Endothelial cell of umbilical vein (primary cell): ENCODE measurements at regions not wholly inside any gene's neighbourhood (a gene's known extent, or its start where the extent isn't known, plus 50 kb on each side); places are given as distances from the start of the nearest gene placed in this dataset.

Source experiments
- BruUV-seq: library from RNA; stranded (reverse); fragments of 400-500 nt; replicated peaks from 2 replicates; lab custom pipeline; 2021; lab: Mats Ljungman, UMichigan
- CTCF ChIA-PET: fragments of 300-600, 350-600 bp; sonication (Branson Sonifier 250); formaldehyde crosslinking; loops from one replicate; lab custom pipeline; 2021; ENCODE audit warnings: antibody characterized with exemption, inconsistent platforms; lab: Charles Lee
- POLR2A ChIA-PET: fragments of 300-600, 350-600 bp; sonication (Branson Sonifier 250); formaldehyde crosslinking; loops from one replicate; lab custom pipeline; 2021; ENCODE audit warnings: antibody characterized with exemption, inconsistent platforms; lab: Charles Lee
- DNase-seq: peaks from one replicate; pipeline ENCODE4 v3.0.0-alpha.2; 2011; ENCODE audit warnings: low read depth, low spot score
- FAIRE-seq: peaks from 2 replicates; lab custom pipeline; 2011; peaks lifted over from hg19 to GRCh38; lab: Jason Lieb, UNC
- H2AFZ ChIP-seq: 2 replicates; pipeline ENCODE4 v1.6.0; 2012; ENCODE audit warnings: low read depth, low read length, control low read depth, inconsistent platforms
- H3K27ac ChIP-seq: 2 replicates; pipeline ENCODE4 v1.5.1; 2011; ENCODE audit warnings: low read depth, mild to moderate bottlenecking, control low read depth, low read length, moderate library complexity; ENCODE audit not compliant: insufficient read depth
- H3K27me3 ChIP-seq, 2 experiments: 2 replicates each; pipeline versions ENCODE4 v1.6.0 to v1.6.1; 2011; ENCODE audit warnings: low read length in 2 of 2, mixed read lengths in 1 of 2; ENCODE audit not compliant: control insufficient read depth in 2 of 2, insufficient read depth in 2 of 2
- H3K36me3 ChIP-seq, 2 experiments: 2 replicates in 1 of 2; 3 replicates in 1 of 2; pipeline ENCODE4 v1.5.1; 2011; ENCODE audit warnings: low read length in 2 of 2, mild to moderate bottlenecking in 1 of 2, moderate library complexity in 1 of 2; ENCODE audit not compliant: control insufficient read depth in 2 of 2, insufficient read depth in 2 of 2; ENCODE audit errors: extremely low read depth in 1 of 2
- H3K4me1 ChIP-seq: 3 replicates; pipeline ENCODE4 v1.5.1; 2011; ENCODE audit warnings: mild to moderate bottlenecking, low read length; ENCODE audit not compliant: control insufficient read depth, insufficient read depth; ENCODE audit errors: extremely low read depth
- H3K4me2 ChIP-seq: 2 replicates; pipeline ENCODE4 v1.6.1; 2011; ENCODE audit warnings: low read length, control low read depth, mixed read lengths; ENCODE audit not compliant: insufficient read depth
- H3K4me3 ChIP-seq, 3 experiments: fragments of 200-600 bp in 1 of 3; sonication (generic), shearing (Covaris generic) in 1 of 3; replicated peaks in 1 of 3; 2 replicates each; pipeline ENCODE4 v1.5.1; 2011 to 2016; ENCODE audit warnings: control low read depth in 3 of 3, low read length in 3 of 3, mild to moderate bottlenecking in 2 of 3, inconsistent platforms in 1 of 3, low read depth in 1 of 3, moderate library complexity in 1 of 3; ENCODE audit not compliant: insufficient read depth in 1 of 3
- H3K79me2 ChIP-seq: 2 replicates; pipeline ENCODE4 v1.6.0; 2012; ENCODE audit warnings: low read length, inconsistent platforms; ENCODE audit not compliant: control insufficient read depth, insufficient read depth
- H3K9ac ChIP-seq: replicated peaks from 2 replicates; pipeline ENCODE3; 2011; ENCODE audit warnings: low read length, control low read depth; ENCODE audit not compliant: insufficient read depth; ENCODE audit errors: extremely low read depth
- H3K9me1 ChIP-seq: replicated peaks from 3 replicates; pipeline ENCODE4 v1.6.0; 2011; ENCODE audit warnings: mild to moderate bottlenecking, low read length; ENCODE audit not compliant: control insufficient read depth, insufficient read depth; ENCODE audit errors: extremely low read depth
- H3K9me3 ChIP-seq: replicated peaks from 2 replicates; pipeline ENCODE4 v1.5.1; 2012; ENCODE audit warnings: low read length, inconsistent platforms; ENCODE audit not compliant: control insufficient read depth, insufficient read depth
- H4K20me1 ChIP-seq: replicated peaks from 2 replicates; pipeline ENCODE3; 2011; ENCODE audit warnings: mild to moderate bottlenecking, low read length; ENCODE audit not compliant: control insufficient read depth, insufficient read depth; ENCODE audit errors: extremely low read depth
- CTCF ChIP-seq, 2 donors: IDR thresholded peaks; 1 replicate in 1 of 2; 2 replicates in 1 of 2; pipeline ENCODE4 v1.5.1; 2011; ENCODE audit warnings: low read length in 2 of 2, mild to moderate bottlenecking in 2 of 2, moderate library complexity in 2 of 2, control low read depth in 1 of 2, inconsistent platforms in 1 of 2, low read depth in 1 of 2; ENCODE audit not compliant: insufficient read depth in 1 of 2; ENCODE audit errors: extremely low read depth in 1 of 2
- FOS ChIP-seq: IDR thresholded peaks from 2 replicates; pipeline ENCODE4 v1.6.1; 2011; ENCODE audit warnings: mild to moderate bottlenecking, low read length, moderate library complexity, borderline replicate concordance; ENCODE audit not compliant: insufficient read depth
- GATA2 ChIP-seq: IDR thresholded peaks from 2 replicates; pipeline ENCODE4 v1.7.0; 2011; ENCODE audit warnings: low read depth, mild to moderate bottlenecking, moderate library complexity, mixed read lengths, low read length; ENCODE audit not compliant: insufficient read length, insufficient read depth
- MYC ChIP-seq: IDR thresholded peaks from one replicate; pipeline ENCODE4 v1.6.1; 2011; ENCODE audit warnings: mild to moderate bottlenecking, low read depth, low read length
- POLR2A ChIP-seq: IDR thresholded peaks from 2 replicates; pipeline ENCODE4 v1.6.1; 2012; ENCODE audit warnings: low read depth, mild to moderate bottlenecking, control low read depth, low read length
- POLR2AphosphoS5 ChIP-seq: IDR thresholded peaks from 2 replicates; pipeline ENCODE4 v1.6.1; 2012; ENCODE audit warnings: low read depth, mild to moderate bottlenecking, control low read depth, low read length, moderate library complexity; ENCODE audit not compliant: insufficient read depth
- dilution Hi-C: fragments of 300-500 bp; cut with MboI; formaldehyde crosslinking; loops from one replicate; pipeline ENCODE4 v1.15.0; 2019; ENCODE audit warnings: low sequenced_read_pairs; ENCODE audit not compliant: extremely low pct_ligation_motif_present
- intact Hi-C: fragments of 100-400 bp; cut with micrococcal nuclease; formaldehyde crosslinking; loops from one replicate; pipeline ENCODE4 v1.10.0; 2022

GRCh38 chr2:65955259-65955658 is 479.7 kb upstream of the MEIS1 start:
- Histone ChIP-seq H3K27me3 (no peaks in the 10 kb centered on the region), H4K20me1 (no peaks in the 10 kb centered on the region), H3K9me1 (no peaks in the 10 kb centered on the region), H3K36me3 (no peaks in the 10 kb centered on the region), H3K4me2 (no peak overlapping the region), H2AFZ (no peak overlapping the region), H3K79me2 (no peaks in the 10 kb centered on the region), H3K9ac (no peak overlapping the region), H3K4me1 (no peaks in the 10 kb centered on the region), H3K4me3 (no peak overlapping the region), H3K9me3 (no peaks in the 10 kb centered on the region), H3K27ac (no peak overlapping the region)
- TF ChIP-seq CTCF (IDR thresholded peaks at IDR 0.05; ENCODE audit: extremely low read depth in 1 of 2, insufficient read depth in 1 of 2, low read depth in 1 of 2, low read length in 2 of 2) (no peak), GATA2 (no peak), MYC (no peak), POLR2AphosphoS5 (no peak), FOS (no peak), POLR2A (no peak)
- ChIA-PET POLR2A (no interaction called here), CTCF (no interaction called here)
- FAIRE-seq (no peak), DNase-seq (no peak)
- BruUV-seq, result no TSS peak
- intact Hi-C loops (no loop called here), dilution Hi-C loops (no loop called here)
